Erythroblast (primary cell): ENCODE measurements at regions not wholly inside any gene's neighbourhood (a gene's known extent, or its start where the extent isn't known, plus 50 kb on each side); places are given as distances from the start of the nearest gene placed in this dataset.

Experiments
- GATA1 ChIP-seq: IDR thresholded peaks from 2 replicates; pipeline ENCODE4 v1.6.1; 2011; ENCODE audit warnings: low read depth, mild to moderate bottlenecking, control low read depth, low read length, moderate library complexity
- POLR2A ChIP-seq: IDR thresholded peaks from 2 replicates; pipeline ENCODE4 v1.6.1; 2011; ENCODE audit warnings: mild to moderate bottlenecking, low read length

DNA sequence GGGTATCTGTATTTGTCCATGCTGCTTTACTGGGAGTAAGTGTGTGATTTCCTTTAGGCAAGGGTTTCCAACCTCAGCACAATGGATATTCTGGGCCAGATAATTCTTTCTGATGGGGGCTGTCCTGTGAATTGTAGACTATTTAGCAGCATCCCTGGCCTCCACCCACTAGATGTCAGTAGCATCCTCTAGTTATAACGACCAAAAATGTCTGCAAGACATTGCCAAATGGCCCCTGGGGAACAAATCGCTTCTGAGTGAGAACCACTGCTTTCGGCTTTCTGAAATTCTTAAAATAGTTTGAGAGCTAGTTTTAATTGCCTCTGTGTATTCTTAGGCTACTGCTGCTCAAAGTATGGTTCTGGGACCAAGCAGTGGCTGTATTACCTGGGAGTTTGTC is 81.2 kb upstream of the GPM6B start:
- TF ChIP-seq POLR2A: no peak
- no peak for TF ChIP-seq GATA1
